NOMO-1 (cell line): ENCODE measurements at regions not wholly inside any gene's neighbourhood (a gene's known extent, or its start where the extent isn't known, plus 50 kb on each side); places are given as distances from the start of the nearest gene placed in this dataset.
"Not testable (repeated sequence)": the region's sequence is repeated elsewhere in the genome, so short reads cannot be mapped to it uniquely, and the experiment has no call there.

Experiments
- DNase-seq, 2 experiments: peaks; one replicate each; lab custom pipeline; 2025; ENCODE audit not compliant: unreplicated experiment in 2 of 2; lab: John Stamatoyannopoulos, UW

DNA sequence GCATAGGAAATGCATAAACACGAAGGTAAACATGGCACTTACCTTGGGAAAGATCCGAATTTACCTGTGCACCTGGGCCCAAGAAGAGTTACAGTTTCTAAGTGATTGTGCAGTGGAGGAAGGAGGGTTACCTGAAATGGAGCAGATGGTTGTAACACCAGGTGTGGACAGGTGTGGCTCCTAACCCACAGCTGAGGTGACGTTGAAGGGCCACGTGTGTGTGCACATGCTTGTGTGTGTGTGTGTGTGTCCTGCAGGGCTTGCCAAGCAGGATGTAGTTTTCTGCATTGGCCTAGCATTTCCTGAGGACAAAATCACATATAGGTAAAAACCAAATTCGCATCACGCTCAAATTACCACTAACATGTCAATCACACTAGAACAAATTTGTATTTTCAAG is 240.8 kb downstream of the ANKRD60 start:
- DNase-seq, result no peak

GRCh38 chr20:57986666-57987065 is 241.8 kb downstream of the ANKRD60 start:
- no peak for DNase-seq

GRCh38 chr20:57985278-57985677 is 243.2 kb downstream of the ANKRD60 start:
- no peak for DNase-seq

- no peak for DNase-seq
Observed at GRCh38 chr20:57983082-57983481, 245.4 kb downstream of the ANKRD60 start.

- no peak for DNase-seq
Observed at GRCh38 chr20:57980506-57980905, 247.9 kb downstream of the ANKRD60 start.

GRCh38 chr20:57977569-57977968 is 250.9 kb downstream of the ANKRD60 start:
- DNase-seq, result no peak

DNA sequence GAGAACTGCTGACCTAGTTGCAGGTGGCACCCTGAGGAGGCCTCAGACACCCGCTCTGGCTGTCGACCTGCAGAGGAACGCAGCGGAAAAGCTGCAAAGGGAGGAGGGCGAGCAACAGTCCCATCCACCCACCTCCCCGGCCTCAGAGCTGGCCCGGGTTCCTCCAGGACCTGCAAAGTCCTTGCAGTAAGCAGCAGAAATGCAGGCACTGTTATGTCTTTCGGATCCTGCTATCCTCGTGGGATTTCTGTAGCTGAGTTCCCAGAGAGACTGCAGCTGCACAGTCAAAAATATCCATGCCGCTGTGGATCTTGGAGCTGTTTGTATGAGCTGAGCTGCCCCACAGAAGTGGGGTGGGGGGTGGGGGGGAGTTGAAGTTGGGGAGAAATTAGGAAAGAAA is 251.3 kb downstream of the ANKRD60 start:
- no peak for DNase-seq

GRCh38 chr20:57974863-57975262 is 253.6 kb downstream of the ANKRD60 start:
- no peak for DNase-seq

- DNase-seq, result no peak
Observed at GRCh38 chr20:57973886-57974285, 254.6 kb downstream of the ANKRD60 start.

GRCh38 chr20:57971583-57971982 is 256.9 kb downstream of the ANKRD60 start:
- DNase-seq, result not testable (repeated sequence)

DNA sequence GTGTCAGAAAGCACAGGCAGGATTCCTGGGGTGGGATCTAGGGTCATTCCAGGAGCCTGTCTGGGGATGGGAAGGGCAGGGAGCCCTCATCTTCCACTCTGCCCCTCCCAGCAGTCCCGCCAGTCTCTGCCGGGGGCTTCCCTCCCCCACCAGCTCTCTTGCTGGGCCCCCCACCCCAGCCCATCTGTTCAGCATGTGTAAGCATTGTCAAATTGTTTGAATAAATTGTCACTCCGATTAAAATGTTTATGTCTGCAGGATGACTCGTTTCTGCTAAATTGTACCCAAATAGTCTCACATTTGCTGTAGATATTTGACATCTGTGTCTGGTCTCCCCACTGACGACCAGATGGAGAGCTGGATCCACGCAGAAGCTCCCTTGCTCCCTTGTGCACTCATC is 257.6 kb downstream of the ANKRD60 start:
- DNase-seq, result no peak

DNA sequence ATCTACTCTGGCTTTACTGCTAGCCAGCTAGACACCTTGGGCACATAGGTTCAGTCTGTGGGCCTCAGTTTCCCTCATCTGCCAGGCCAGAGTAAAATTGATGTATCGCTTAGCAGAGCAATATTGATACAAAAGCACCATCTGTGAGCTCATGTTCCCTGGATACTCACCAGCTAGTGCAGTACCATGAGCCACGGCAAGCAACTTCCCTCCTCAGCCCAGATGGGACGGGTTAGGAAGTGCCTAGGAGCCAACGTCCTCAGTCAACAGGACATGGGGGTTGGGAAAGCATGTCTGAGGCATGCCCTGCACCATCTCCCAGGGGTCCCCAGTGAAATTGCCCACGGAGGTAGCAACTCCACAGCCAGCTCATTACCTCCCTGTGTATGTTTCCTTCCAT is 258.3 kb downstream of the ANKRD60 start:
- DNase-seq, result no peak

DNA sequence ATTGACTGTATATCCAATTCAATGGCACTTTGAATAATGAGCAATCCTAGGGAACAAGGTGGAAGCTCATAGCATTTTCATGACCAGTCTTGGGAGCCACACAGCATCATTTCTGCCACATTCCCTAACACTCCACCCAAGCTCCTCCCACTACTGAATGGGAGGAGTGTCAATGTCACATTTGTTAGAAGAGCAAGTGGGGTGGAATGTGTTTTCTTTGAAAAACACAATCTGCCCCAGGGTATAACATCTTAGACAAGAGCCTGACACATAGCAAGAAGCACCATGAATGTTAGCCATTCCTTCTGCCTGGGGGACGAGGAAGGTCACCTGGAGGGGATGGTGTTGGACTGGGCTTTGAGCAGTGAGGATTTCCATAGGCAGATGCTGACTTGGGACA is 258.3 kb upstream of the PMEPA1 start:
- no peak for DNase-seq

DNA sequence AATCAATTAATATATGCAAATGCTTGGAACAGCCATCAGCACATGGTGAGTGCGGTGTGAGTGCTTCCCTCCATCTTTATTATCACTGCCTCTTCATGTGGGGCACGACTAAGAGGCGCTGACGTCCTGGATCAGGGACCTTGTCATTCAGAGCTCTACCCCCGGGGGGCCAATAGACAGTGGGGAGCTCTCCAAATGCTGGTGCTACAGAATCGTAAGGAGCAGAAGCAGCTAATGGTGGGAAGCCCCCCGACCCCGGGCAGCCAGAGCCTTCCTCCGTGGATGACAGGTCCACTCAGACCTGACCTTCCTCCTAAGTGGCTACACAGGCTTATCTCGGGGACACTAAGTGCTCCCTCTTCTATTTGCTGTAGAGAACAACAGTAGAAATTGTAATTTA is 257.5 kb upstream of the PMEPA1 start:
- no peak for DNase-seq

DNA sequence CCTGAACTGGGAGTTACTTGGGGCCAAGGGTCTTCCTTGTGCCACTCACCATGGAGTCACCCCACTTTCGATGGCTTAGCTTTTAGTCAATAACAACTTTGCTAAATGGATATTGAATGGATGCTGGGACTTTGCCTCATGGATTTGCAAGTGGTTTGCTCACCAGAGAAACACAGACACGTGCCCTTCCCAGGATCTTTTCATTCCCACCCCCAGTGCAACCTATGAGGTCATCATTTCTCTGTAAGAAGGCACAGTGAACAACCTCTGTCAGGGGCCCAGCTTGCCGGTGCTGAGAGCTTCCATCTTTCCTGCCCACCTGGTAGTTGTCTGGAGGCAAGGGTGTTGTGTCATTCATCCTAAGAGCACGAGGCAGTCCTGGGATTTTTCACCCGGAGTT is 256.8 kb upstream of the PMEPA1 start:
- no peak for DNase-seq

- no peak for DNase-seq
Observed at GRCh38 chr20:57965441-57965840, 255.6 kb upstream of the PMEPA1 start.

DNA sequence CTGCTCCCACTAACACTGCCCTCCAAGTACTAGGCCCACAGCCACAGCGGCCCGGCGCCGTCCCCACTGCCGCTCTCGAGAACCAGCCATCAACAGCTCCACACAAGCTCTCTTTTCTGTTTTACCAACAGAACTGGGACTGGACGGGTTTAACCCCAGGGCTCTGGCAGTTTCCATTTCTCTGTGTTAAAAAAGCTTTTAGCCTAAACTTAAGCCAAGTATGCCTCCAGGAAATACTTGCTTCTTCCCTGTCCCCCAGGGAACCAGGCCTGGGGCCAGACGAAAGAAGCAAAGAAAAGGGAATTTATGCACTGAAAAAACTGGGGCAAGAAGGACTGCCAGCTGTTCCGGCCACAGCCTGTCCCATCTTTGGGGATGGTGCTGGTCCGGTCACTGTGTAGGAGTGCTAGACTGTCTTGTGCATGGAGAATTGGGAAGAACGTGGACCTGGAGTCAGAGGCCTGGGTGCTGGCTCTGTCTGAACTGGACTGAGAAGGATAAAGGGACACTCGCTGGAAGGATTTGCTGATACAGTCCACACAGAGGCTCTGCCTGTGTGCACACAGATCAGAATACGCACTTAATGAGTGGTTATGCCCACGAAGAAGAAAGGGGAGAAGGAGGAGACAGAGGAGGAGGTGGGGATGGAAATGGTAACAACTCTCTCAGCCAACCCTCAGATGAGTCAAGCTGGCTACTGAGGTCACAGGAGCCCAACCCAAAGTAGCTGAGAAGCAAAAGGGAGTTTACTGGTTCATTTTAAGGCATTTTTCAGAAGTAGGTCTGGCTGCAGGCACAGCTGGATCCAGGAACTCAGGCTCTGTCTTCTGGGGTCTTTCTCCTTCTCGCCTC is 254.4 kb upstream of the PMEPA1 start:
- no peak for DNase-seq

DNA sequence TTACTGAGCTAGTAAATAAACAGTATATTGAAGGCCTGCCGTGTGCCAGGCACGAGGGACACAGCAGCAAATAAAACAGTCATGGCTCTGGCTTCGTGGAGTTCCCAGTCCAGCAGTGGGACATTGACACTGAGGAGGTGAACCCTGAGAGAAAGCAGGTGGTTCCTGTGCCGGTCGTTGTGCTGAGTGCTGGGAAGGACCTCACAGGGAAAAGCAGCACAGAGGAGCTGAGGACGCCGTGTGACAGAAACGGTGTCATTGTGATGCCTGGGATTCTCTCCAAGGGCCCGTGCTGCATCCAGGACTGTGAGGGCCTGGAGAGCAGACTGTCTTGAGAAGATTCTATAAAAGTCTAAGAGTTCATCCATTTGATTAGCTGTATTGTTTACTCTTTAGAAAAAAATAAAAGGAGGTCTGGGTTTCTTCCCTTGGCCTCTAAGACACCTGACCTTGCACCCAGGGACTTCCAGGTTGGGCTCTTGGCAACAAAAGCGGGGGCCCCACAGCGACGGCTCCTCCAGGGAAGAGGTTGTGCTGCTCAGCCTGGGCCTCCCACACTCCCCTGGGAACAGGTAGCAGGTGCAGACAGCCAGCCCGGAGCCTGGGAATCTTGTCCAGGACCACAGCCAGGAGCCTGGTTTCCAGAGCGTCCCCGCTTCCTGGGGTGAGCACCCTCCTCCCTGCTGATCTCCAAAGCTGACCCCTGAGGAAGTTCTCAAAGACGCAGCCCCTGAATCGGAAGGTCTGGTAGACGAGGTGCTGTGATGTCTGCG is 251.2 kb upstream of the PMEPA1 start:
- DNase-seq, result no peak

DNA sequence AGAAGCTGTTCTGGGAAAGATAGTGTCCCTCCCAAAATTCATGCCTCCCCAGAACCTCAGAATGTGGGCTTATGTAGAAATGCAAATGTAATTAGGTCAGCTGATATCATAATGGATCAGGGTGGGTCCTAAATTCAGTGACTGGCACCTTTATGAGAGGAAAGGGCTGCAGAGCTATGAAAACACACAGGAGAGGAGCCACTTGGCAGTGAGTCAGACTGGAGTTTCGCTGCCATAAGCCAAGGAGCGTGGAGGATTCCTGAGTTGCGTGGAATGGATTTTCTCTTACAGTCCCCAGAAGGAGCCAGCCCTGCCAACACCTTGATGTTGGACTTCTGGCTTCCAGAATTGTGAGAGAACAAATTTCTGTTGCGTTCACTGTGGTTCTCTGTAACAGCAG is 249.8 kb upstream of the PMEPA1 start:
- no peak for DNase-seq

GRCh38 chr20:57959018-57959417 is 249.2 kb upstream of the PMEPA1 start:
- DNase-seq, result no peak

DNA sequence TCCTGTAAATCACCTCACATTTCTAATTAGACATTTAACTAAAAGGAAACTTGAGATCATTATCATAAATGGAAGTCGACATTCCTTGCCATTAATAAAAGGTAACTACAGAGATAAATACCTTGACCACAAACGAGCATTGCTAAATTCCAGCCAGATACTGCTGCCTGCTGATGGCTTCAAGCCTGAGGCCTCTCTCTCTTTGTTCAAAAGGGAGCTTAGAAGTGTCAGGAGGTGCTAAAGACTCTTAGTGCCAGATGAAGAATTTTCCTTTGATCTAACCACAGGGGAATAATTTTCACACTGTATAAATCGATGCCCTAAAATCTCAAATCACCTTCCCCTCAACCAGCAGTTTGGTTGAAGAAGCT is 248.2 kb upstream of the PMEPA1 start:
- DNase-seq, result no peak

- DNase-seq, result peak; percentile 27 to 39
Observed at GRCh38 chr20:57957411-57958049, 247.7 kb upstream of the PMEPA1 start.
